UCSD-AML1 (cell line): ENCODE measurements at regions not wholly inside any gene's neighbourhood (a gene's known extent, or its start where the extent isn't known, plus 50 kb on each side); places are given as distances from the start of the nearest gene placed in this dataset.
A peak's percentile ranks its signal among the peaks of the same experiment; 100 is the strongest.

Experiments used
- DNase-seq: peaks from one replicate; lab custom pipeline; 2025; ENCODE audit not compliant: unreplicated experiment; lab: John Stamatoyannopoulos, UW

DNA sequence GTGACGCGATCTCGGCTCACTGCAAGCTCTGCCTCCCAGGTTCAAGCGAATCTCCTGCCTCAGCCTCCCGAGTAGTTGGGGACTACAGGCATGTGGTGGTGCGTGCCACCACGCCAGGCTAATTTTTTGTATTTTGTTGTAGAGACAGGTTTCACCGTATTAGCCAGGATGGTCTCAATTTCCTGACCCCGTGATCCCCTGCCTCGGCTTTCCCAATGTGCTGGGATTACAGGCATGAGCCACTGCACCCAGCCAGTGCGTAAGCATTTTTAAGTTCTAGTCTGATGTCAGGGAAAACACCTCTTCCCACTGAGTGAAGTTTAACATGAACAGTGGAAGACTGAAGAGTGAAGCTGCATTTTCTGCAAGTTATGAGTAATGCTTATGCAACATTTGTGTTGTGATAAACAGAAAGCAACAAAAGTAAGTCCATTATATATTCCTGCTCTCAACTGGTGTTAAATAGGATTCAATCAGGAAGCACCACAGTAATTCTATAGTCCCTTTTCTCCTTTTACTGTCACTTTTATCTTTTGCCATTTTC is 1219.8 kb upstream of the RAG2 start:
- no peak for DNase-seq

DNA sequence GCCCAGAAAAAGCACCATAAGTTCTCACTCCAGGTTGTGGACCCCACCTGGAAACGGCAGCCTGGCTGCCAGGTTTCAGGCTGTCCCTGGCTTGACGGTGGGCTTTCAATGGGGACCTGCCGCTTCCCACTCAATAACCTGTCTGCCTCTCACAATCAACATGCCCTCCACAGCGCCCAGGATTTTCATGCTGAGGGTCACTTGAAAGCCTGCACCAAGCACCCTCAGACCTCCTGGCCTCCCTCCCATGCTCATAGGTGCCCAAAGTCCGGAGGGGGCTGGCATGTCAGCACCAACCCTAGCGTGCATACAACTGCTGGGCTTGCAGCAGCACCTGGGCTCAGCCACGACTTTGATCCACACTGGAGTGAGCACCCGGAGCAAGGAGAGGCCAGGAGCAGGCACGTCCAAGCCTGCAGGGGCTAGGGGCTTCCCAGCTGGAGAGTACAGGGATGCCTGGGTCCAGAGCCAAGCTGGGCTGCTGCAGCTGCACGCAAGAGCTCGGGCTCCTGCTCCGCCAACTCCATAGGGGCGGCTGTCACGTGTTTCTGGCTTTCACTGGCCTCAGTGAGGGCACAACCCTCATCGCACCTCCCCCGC is 1214.3 kb upstream of the RAG2 start:
- peak; percentile 4 for DNase-seq

DNA sequence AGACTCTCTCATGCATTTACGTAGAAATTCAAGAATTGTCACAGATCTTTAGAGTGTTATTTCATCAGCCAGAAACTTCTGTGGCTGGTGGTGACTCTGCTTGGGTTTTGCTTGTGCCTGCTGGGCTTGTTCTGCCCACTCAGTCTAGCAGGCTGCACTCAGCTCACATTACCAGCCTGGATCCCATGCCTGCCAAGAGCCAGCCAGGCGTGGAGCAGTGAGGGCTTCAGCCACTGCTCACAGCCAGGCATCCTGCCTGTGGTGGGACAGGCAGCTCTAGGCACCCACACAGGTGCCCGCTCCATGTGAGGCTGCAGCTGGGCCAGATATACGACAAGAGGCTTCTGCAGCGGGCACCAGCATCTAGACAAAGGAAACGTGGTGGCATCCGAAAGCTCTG is 1213.3 kb upstream of the RAG2 start:
- DNase-seq = no peak

DNA sequence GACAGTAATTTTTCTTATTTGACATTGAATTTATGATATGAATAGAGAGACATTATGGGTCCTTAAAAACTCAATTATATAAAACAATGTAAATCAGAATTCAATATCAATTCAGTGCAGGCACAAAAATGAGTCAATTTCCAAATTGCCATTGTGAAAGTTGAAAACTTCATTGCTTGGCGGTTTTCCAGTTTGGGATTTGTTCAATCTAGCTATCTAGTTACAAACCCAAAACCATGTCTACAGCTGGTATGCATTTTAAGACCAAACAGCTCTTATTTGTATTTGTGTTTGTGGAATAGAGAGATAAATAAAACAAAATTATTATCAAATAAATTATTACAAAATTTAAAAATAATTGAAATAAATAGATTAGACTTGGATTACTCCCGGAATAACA is 1206.6 kb upstream of the RAG2 start:
- no peak for DNase-seq

DNA sequence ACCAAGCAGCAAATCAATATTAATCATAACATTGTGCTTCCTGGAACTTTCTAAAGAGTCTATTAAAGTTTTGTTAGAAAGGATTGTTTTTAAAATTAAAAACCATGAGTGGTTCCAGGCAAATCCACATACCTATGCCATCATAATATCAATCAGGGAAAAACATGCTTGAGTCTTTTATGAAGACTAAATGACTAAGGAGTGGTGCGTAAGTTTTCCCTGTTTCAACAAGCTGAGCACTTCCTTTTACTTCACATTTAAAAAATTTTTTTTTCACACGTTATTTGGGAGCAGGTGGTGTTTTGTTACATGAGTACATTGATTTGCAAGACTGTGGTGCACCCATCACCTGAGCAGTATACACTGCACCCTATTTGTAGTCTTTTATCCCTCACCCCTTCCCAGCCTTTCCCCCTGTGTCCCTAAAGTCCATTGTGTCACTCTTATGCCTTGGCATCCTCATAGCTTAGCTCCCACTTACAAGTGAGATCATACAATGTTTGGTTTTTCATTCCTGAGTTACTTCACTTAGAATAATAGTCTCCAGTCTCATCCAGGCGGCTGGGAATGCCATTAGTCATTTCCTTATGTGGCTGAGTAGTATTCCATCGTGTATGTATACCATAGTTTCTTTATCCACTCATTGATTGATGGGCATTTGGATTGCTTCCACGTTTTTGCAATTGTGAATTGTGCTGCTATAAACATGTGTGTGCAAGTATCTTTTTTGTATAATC is 1190.3 kb upstream of the RAG2 start:
- no peak for DNase-seq

DNA sequence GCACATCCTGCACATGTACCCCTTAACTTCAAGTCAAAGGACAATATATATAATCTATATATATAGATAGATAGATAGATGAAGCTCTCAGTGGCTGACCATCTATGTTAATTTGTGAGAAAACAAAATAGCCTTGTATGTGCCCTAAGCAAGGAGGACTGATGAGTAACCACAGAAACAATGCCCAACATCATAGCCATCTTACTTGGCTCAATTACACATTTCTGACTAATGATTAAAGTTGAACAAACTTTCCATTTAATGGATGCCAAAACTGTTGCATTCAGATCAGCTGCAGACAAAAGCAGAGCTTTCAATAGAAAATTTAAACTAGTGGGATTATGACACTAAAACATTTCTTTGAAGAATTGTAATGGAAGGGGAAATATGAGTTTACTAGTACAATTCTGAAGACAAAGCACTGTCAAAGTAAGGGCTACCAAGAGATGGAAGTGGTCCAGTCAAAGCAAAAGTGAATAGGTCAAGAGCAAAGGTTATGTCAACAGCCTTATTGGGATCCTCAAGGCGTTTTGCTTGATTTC is 1188.2 kb upstream of the RAG2 start:
- no peak for DNase-seq

DNA sequence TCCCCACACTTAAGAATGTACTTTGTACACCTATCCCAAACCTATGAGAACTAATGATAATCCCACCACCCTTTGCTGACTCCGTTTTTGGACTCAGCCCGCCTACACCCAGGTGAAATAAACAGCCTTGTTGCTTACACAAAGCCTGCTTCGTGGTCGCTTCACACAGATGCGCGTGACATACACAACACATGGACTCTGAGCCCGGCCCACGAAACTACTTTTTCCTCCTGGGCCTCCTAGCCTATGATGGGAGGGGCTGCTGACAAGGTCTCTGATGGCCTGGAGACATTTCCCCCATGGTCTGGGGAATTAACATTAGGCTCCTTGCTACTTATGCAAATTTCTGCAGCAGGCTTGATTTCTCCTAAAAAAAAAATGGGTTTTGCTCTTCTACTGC is 1176.4 kb upstream of the RAG2 start:
- no peak for DNase-seq

DNA sequence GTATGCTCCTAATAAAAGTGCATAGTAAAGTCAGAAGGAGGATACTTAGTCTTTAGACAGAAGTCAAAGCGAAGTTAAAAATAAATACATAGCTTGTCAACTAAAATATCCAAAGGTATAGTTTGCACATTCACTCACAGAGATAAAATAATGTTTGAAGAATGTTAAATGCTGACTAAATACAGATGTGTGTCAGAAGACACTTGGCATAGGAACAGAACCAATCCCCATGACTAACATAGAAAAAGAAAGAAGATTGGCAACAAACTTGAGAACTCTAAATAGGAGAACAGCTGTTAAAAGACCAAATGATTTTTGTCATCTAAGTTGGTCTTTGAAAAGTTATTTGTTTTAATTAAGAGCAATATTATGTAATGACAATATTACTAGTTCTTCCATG is 1172.1 kb upstream of the RAG2 start:
- no peak for DNase-seq

DNA sequence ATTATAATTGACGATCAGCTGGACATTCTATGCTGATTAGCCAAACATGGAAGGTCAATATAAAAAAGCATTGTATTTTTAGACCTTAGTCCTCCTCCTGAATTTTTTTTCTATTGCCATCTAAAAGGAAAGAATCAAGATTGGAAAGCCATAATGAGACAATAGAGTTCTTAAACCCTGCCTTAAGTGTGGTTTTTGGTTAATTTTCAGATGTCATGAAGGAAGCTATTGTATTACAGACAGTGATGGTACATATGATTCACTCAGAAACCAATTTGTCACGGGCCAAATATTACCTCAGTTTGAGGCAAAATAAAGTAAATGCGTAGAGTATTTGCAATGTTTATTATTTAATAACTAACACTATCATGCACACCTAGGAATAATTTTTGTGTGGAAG is 1164.0 kb upstream of the RAG2 start:
- no peak for DNase-seq

DNA sequence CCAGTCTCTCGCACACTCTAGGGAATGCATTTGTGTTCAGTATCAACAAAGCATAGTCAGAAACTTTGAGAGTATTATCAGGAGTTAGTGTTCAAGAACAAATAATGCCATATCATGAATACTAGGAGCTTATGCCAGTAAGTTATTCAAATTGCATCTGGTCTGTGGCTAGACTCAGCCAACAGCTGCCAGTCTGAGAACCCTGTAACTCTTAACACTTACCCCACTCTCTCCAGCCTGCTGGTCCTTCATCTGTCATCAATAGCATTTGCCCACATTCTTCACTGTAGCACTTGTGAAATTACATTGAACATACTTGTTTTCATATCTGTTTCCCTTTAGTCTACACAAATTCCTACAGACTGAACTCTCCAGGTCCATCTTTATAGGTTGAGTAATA is 1157.5 kb upstream of the RAG2 start:
- no peak for DNase-seq

DNA sequence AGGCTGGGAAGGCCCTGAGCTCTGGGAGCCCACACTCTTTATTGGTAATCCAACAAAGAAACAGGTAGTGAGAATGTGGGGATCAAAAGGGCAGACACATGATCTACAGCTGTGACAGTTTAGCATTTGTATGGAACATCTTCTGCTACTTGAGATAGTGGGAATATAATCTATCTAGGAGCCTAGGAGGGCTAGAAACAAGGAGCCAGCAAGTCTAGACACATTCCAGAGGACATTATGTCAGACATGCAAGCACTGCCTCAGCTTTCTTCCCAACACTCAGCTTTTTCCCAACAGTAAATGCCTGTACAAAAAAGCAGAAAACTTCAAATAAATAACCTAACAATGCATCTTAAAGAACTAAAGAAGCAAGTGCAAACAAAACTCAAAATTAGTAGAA is 1150.6 kb upstream of the RAG2 start:
- DNase-seq = no peak

DNA sequence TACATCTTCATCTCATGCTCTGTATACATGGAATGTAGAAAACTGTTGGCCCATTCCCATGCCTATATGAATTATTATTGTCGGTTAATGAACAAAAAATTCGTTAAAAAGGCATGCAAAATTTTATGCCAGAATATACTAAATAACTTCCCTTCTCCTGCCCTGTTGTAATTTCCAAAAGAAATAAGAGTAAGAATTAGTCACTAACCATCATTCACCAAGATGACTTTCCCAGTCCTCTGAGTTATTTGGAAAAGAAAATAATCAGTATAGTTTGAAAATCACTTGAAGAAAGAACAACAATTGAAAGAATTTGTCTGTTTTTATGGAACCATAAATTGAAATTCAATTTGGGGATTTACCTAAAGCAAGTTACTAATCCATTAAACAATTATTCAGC is 1149.1 kb upstream of the RAG2 start:
- no peak for DNase-seq

DNA sequence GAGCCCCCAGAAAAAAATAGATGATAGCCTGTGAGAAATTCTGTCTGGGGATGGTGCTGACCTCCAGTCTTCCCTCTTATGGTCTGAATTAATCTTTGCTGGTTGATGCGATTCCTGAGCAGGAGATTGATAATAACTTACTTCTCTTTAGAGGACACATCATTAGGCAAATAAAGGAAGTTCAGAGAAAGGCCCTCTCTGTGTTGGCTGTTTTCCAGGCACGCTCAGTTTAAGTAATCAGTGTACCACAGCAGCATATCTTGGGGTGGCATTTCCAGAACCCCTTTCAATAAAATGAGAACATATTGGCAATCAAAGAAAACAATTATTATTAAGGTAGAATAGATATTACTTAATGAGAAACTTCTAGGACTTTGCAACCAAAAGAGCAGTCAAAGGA is 1129.3 kb upstream of the RAG2 start:
- DNase-seq = no peak

DNA sequence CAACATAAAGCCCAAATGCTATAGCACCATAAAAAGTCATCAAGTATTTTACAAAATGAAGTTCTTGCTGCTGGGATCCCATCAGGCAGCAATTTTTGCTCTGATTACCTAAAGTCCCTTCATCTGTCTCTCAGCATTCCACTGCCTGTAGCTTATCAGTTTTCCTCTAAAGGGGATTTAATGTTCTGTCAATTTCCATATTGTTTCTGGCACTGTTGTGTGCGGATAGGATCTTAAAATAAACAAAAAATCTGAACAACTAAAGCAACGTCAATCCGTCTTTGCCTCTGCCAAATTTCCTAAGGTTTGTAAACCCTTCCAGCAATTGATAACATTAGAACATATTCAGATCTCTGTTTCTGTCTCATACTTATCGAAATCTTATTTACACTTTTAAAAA is 1126.3 kb upstream of the RAG2 start:
- DNase-seq = no peak

DNA sequence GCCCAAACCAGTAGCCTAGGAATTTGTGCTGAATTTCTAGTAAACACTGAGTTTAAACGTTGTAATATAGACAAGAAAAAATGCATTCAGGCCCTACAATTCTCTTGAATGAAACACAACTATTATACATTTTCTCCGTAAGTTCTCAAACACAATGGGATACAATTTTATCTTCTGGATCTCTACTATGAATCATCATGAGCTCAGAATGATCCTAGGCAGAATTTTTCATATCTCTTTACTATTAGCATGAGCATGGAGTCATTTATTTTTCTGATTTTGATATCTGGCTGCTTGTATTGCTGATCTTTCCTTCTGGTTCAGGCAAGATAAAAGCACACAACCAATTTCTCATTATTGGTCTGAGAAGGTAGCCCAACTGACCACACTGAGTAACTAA is 1123.4 kb upstream of the RAG2 start:
- DNase-seq = no peak

DNA sequence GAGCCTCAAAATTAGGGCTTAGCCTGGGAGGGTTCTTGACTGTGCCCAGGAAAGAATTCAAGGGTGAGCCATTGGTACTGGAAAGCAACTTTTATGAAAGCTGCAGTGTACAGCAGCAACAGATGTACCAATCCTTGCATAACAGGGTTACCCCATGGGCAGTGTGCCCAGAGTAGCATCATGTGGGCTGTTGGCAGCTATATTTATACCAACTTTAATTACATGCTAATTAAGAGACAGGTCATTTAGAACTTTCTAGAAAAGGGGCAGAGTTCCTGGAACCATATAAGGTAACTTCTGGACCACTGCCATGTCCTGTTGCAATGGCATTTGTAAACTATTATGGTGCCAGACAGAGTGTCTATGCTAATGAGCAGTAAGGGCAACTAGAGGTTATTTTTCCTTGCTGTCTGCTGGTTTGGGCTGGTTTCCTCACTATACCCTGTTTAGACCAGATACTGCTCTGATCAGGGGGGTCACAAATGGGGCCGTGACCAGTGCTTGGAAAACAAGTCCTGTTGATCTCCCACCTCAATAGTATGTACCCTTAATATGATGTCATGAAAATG is 1120.5 kb upstream of the RAG2 start:
- no peak for DNase-seq

DNA sequence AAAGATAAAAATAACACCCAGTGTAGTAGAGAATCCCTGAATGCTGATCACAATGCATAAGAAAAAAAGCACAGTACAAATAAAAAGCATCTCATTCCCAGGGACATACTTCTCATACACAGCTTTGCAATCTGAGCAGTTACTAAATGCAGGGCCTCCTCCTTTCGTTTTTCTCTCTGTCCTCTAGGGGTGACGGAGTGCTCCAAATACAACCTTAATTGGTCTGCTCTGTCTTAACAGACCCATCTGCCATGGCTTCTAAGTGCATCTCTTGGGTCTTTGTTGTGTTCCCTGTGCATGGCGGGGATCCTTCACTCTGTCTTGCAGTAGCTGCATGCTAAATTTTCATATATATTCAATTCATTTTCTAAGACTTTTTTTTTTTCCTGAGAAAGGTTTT is 1114.2 kb upstream of the RAG2 start:
- no peak for DNase-seq

DNA sequence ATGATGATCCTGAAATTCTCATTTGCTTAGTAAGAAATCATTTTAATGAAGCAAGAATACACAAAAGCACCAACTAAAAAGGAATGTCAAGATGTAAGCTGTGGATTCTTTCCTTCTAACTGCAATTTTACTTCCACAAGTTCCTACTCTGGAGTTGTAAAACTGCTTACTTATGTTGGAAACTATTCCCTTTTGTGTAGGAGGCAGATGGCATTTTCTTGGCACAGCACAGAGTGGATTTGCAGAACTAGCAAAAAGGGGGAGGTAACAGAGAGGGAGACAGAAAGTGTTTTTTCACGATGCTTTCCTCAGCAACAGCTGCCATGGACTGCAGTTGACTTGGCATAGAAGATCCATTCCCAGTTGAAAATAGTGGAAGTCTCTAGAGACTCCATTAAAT is 1112.0 kb upstream of the RAG2 start:
- DNase-seq = no peak

DNA sequence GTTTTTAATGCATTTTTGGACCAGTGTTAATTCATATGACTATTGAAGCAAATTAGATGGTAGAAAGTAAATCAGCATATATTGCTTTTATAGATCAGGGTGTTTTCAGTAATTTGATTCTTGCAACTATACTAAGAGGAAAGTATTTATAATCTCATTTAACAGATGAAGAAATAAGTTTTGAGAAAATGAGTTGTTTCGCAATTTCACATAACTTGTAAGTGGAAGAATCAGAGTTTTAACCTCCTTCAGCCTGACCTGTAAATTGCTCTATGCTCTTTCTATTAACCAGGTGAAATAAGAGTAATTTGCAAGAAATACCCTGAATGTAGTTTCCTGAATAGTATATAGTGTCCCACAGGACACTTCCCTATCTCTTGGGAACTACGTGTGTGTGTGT is 1106.8 kb upstream of the RAG2 start:
- DNase-seq = no peak

DNA sequence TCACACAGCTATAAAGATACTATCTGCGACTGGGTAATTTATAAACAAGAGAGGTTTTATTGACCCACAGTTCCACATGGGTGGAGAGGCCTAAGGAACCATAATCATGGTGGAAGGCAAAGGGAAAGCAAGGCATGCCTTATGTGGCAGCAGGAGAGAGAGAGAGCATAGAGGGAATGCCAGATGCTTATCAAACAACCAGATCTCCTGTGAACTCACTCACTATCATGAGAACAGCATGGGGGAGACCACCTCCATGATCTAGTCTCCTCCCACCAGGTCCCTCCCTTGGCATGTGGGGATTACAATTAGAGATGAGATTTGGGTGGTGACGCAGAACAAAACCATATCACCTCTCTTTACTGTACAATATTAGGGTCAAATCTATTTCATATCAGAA is 1101.6 kb upstream of the RAG2 start:
- no peak for DNase-seq

DNA sequence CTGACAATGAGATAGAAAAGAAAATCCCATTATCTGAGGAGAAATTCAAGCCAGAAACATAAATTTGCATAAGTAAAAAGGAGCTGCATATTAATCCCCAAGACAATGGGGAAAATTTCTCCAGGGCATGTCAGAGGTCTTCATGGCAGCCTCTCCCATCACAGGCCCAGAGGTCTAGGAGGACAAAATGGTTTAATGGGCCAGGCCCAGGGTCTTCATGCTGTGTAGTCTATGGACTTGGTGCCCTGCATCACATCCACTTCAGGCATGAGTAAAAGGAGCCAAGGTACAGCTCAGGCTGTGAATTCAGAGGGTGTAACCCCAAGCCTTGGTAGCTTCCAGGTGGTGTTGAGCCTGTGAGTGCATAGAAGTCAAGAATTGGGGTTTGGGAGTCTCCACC is 1097.2 kb upstream of the RAG2 start:
- DNase-seq = no peak

DNA sequence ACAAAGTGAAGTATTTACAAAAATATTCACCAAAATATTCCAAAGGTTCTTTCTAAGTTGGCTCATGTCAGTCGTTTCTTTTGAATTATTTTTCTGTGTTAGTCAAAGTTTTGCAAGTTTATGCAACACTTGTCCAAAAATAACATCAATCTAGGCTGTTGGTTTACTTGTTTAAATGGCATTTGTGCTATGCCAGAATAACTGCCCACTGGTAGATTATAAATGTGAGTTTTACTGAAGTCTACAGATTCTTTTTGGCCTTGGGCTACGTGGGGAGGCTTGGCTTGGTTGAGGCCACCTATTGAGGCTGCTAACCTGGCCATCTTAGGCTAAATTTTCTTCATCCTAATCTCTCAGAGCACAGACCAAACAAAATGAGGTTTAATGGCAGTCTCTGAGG is 1091.9 kb upstream of the RAG2 start:
- no peak for DNase-seq
